GM18519 (cell line): ENCODE measurements at regions not wholly inside any gene's neighbourhood (a gene's known extent, or its start where the extent isn't known, plus 50 kb on each side); places are given as distances from the start of the nearest gene placed in this dataset.

Experiments
- ATAC-seq: cut with Tn5 transposase; IDR thresholded peaks from one replicate; pipeline ENCODE4 v1.9.1; 2021; ENCODE audit warnings: mild to moderate bottlenecking, moderate library complexity; ENCODE audit not compliant: unreplicated experiment, low FRiP score

DNA sequence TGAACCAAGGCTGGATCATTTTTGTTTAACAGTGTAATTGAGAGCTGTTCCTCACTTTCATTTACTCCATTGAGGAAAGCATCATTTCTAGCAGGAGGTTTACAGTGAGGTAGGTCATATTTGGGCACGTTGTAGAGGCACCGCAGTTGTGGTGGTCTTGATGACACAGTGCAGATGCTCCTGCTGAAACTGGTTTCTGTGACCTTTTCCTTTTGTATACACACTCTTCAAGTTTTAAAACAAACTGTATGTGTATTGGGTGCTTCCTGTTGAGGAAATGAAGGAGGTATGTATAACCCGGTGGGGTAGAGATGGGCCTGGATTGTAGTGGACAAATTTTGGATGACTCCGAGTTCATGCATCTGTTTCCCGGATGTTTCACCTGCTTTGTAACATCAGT lies 456.3 kb upstream of the RGS6 start:
- ATAC-seq, result no peak

DNA sequence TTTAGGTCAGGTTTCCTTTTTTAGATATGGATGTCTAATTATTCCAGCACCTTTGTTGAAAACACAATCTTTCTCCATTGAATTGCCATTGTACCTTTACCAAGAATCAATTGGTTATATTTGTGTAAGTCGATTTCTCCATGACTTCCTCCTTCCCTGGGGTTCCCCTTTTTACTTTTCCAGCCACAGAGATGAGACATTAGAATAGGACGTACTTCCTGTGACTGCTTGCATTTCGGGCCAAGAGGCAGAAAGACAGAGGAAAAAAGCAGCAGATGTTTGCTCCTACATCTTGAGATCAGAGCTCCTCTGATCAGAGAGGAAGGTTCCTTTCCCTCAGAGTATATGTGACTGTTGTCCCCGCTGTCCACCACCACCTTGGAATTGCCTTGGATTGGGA lies 453.7 kb upstream of the RGS6 start:
- ATAC-seq, result no peak

DNA sequence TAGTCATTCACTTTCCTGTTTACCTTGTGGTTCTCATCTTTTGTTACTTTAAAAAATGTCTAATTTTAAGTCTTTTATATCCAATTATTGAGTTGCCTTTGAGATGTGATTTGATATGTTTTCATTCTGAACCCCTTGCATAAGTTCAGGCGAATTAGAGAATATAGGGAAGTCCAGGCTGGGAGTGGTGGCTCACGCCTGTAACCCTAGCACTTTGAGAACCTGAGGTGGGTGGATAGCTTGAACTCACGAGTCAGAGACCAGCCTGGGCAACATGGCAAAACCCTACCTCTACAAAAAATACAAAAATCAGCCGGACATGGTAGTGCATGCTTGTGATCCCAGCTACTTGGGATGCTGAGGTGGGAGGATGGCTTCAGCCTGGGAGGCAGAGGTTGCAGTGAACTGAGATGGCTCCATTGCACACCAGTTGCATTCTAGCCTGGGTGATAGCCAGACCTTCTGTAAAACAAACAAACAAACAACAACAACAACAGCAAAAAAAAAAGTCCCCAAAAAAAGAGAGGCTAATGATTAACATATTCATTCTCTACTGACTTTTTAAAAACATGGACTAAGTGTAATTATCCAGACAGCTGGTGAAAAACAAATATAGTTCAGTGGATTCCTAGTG lies 451.1 kb upstream of the RGS6 start:
- no peak for ATAC-seq

DNA sequence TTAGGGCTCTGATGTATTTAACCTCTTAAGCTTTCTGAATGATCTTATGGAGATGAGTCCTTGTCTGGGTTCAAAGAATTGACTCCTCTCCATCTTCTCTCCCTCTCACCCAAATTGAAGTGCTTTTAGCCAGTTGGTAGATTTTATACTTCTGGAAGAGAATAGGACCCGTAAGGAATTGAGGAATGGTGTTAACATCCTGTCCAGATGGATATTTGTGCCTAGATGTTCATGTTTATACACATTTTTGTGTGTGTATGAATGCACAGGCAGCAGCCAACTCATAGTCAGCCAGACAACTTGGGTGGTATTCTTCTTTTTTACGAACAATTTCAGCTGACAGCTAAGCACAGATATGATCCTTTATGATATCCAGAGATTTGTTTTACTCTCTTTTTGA lies 449.6 kb upstream of the RGS6 start:
- no peak for ATAC-seq

DNA sequence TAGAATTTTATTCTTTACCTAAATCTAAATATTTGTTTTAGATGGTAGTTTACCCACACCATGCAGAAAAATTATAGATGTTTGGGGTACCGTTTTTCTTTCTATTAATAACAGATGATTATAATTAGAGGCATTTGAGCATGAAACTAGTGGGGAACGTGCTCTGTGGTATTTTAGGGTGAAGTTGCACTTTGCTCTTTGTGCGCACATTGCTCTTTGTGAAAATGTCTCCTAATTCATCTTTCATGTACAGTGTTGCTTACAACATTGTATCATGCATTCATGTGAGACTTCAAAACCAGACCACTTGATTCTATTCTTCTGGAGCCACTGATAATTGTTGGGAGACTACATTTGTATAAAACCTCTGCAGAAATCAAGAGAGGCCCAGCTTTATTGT lies 449.1 kb upstream of the RGS6 start:
- no peak for ATAC-seq

DNA sequence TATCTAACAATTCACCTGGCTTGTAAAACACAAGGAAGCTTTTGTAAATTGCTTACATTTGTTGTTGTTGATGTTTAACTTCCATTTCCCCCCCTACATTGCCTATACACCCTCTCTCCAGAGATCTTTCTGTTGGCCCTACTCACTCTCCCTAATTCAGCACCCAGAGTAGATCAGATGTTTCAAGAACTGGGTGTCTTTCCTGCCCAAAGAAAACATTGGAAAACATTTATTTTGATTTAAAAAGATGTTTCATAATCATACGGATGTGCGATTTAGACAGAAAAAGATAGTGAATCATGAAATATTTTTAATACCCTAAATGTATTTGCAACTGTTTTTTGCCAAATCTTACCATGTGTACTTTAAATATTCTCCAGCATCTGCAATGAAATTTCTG lies 446.4 kb upstream of the RGS6 start:
- ATAC-seq, result no peak

DNA sequence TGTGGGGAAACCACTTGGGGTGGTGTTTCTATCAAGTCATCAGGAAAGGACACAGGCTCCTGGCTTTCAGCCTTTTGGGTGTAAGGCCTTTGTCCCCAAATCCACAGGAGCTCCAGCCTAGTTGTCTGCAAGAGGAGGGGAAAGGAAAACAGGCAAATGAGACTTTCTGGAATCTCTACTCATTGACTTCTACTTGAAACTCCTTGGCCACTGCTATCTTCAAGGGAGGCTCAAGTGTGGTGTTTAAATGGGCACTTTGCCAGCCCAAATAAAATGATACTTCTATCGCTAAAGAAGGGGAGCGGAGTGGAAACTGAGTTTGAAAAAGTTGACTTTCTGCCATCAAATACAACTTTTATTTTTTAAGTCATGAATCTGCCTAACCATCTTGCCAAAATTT lies 445.9 kb upstream of the RGS6 start:
- ATAC-seq, result no peak

DNA sequence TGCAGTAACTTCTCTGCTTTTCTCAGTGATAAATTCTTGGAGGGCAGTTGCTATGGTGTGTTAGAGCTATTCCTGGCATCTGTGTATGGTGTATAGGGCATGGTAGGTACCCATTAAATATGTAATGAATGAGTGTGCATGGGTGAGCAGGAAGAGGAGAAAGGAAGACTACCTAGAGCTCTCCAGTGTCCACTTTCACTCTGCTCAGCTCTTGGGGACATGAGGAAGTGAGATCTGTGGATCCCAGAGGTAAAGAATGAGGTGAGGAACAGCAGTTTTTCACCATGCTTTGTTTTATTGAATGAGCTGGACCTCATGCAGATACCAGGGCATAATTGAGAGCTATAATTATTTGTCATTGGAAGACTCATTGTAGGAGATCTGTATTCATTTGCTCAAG lies 444.8 kb upstream of the RGS6 start:
- no peak for ATAC-seq

DNA sequence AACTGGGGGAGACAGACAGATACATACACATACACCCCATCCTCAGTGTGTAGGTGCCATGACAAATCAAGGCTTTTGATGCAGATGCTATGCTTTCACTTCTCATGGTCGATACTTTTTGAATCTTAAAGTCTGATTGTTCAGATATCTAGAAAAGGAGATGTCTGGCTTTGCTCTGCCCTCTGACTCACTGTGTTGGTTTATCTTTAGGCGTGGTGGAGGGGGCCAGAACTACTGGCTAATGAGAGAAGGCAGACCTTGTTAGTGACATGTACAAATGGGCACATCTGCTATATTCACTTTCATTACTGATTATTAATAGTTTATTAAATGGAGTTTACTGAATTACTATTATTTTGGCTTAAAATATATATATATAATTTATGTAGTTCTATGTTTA lies 444.3 kb upstream of the RGS6 start:
- ATAC-seq, result no peak

DNA sequence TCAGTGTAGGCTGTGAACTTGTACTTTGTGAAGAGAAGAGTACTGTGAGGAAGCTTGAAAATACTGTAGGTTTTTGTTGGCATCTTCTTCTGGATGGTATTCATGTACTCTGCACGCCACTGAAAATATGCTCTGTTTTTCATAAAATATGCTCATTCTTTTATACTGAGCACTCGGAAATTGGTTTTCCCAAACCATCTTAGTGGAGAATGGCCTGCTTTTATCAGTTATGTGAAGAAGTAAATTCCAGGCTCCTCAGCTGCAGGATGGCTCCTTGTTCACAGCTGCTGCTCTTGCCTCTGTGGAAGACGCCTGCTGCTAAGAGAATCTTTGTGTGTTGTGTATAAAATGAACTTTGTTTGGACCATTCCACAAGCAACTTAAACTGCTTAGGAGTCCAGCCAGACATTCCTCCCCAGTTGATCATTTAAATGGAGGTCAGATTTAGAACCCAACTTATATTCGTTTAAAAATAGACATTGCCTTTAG lies 443.5 kb upstream of the RGS6 start:
- no peak for ATAC-seq

DNA sequence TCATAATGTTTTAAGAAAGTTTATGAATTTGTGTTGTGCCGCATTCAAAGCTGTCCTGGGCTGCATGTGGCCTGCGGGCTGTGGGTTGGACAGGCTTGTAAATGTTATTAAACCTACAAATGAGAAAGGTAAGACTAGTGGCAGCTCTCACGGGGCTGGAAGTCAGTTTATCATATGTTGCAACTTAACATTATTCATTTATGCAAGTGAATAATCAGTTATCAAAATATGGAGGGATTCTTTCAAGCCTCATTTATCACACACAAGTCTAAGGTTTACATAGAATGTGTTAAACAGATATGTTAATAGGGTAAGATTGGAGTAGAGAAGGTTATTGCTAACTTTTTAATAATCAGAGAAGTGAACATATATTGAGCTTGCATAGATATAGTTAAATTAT lies 442.5 kb upstream of the RGS6 start:
- ATAC-seq, result no peak

DNA sequence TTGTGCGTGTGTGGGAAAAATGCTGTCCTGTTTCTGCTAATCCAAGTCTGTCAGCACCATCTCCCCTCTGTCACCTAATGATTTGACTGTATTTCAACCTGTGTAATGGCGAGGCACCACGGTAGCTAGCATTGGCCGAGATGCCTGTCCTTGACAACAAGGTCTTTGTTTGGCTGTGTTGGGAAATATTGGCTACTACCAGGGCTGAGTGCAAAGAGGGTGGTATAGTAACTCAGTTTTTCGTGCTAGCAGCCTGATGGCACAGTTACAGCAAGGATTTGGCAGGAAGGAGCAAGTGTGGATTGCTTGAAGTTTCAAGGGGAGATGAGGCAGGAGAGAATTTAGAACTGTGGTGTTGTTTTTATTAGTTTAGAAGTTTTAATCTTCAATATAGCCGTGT lies 440.3 kb upstream of the RGS6 start:
- no peak for ATAC-seq

DNA sequence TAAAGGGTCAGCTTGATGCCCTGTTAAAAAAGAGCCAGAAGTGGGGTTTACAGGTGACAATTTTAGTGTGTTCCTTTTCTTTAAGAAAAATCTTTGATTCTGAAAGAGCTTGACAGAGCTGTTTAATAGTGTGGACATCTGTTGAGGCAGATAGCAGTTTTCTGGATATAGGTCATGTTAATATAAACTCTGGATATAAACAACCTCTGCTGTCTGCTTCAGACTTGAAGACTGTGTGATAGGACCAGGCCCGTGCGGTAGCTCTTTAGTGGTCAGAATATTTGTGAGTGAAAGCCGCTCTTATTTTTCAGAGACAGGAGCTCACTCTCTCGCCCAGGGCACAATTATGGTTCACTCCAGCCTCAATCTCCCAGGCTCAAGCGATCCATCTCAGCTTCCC lies 439.9 kb upstream of the RGS6 start:
- no peak for ATAC-seq

DNA sequence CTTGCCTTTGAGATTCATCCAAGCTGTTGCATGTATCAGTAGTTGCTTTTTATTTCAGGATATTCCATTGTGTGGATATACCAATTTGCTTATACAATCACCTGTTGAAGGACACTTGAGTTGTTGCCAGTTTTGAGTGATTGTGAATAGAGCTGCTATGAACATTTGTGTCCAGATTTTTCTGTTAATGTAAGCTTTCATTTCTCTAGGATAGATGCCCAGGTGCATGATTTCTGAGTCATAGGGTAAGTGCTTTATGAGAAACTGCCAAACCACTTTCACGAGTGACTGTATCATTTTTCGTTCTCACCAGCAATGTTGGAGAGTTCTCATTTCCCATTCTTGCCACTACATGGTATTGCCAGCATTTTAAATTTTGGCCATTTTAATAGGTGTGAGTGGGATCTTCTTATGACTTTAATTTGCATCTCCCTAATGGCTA lies 434.6 kb upstream of the RGS6 start:
- ATAC-seq, result peak; percentile 74

DNA sequence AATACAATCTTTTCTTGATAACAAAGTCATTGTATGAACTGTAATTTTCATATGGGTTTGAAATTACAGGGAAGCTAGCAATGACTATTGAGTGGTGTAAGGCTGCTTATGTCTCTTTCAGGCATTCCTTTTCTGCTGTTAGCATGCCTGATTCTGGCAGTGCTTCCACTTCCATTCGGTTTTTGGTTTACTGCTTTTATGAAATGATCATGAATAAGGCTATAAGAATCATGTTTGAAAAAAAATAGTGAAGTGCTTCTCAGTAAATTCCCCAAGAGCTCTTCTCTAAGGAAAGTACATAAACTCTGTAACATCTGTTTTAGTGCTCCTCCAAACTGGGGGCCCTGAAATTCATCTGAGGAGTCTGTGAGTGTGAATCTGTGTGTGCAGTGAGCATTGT lies 434.0 kb upstream of the RGS6 start:
- ATAC-seq, result peak; percentile 12

DNA sequence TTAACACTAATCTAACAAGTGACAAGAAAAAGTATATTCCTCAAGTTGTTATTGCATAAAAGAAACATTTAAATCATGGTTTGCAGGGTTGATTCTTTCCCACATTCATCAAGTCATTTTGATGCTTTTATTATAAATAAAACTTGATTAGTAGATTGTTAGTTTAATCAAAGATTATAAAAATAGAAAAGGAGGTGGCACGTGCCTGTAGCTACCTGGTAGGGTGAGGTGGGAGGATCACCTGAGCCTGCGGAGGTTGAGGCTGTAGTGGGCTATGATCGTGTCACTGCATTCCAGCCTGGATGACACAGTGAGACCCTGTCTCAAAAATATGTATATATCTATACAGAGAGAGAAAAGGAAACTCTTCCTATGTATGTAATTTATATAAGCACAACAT lies 433.2 kb upstream of the RGS6 start:
- no peak for ATAC-seq

DNA sequence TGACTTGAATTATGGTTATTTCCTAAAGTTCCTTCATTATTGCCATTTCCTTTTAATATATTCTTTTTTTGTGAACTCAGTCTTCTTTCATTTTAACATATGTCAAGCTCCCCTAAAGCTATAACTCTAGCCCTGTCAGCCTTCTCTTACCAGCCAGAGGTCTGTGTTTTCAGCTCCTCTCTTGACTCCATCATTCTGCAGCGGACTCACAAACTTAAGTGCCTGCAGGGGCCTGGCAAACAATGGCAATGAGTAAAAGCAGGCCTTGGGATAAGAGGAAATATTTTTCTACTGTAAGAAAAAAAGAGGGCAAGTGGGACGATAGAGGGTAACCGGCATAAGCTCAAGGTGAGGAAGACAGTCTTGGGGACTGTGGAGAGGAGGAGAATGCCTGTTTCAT lies 424.5 kb upstream of the RGS6 start:
- ATAC-seq, result no peak

DNA sequence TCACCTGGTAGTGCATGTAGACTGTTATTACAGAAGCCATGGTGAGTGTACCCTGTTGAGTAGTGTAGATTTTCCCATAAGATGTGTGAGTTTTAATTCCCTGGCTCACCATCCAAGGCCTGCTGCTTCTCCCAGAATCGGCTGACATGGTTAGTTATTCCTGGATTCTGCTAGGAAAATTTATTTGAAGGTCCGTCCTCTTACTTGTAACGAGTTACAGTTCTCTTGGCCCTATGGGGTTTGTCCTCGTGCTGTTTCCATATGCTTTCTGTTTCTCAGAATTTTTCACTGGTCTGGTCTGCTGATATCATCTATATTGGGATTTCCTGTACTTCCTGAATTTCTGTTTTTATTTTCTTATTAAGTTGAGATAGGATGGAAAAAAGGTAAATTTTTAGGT lies 423.3 kb upstream of the RGS6 start:
- ATAC-seq, result no peak

DNA sequence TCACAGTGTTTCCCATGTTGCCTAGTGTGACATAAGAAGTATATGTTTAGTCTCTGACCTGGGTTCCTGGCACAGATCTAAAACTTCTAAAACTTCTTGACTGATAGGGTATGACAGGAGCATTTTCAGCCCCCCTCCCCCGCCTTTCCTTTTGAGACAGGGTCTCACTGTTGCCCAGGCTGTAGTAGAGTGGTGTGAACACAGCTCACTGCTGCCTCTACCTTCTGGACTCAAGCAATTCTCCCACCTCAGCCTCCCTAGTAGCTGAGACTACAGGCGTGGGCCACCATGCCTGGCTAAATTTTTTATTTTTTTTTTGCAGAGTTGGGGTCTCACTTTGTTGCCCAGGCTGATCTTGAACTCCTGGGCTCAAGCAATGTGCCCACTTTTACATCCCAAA lies 421.1 kb upstream of the RGS6 start:
- no peak for ATAC-seq

DNA sequence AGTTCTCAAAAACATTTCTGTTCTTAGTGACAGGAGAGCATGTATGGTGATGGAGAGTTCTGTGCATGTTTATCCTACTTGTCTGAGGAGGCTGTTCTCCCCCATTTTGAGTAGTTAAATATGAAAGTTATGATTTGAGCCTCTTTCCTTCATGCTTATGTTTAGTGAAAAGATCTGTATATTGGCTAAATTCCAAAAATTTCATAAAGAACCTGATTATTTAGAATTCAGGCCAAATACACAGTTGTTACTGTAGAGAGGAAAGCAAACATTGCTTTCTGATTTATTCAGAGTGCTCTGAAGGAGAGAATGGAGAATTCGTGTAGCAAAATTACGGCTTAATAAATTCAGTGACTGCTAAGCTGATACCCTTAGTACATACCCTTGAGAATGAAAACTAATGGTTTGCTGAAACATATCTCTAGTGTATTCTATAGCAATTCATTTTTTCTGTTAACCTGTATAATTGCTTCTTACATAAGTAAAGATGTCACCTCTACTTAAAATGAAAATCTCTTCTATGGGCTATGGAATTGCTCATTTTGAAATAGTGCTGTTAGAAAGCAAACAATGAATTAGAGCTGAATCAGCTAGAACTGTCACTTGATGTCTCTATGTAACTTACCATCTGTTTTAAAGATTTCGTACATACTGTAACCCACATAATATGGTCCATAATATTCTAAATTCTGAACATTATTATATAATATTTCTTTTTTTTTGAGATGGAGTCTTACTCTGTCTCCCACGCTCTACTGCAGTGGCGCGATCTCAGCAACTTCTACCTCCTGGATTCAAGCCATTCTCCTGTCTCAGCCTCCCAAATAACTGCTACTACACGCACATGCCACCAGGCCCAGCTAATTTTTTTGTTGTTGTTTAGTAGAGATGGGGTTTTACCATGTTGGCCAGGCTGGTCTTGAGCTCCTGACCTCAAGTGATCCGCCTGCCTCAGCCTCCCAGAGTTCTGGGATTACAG lies 417.0 kb upstream of the RGS6 start:
- ATAC-seq, result no peak

DNA sequence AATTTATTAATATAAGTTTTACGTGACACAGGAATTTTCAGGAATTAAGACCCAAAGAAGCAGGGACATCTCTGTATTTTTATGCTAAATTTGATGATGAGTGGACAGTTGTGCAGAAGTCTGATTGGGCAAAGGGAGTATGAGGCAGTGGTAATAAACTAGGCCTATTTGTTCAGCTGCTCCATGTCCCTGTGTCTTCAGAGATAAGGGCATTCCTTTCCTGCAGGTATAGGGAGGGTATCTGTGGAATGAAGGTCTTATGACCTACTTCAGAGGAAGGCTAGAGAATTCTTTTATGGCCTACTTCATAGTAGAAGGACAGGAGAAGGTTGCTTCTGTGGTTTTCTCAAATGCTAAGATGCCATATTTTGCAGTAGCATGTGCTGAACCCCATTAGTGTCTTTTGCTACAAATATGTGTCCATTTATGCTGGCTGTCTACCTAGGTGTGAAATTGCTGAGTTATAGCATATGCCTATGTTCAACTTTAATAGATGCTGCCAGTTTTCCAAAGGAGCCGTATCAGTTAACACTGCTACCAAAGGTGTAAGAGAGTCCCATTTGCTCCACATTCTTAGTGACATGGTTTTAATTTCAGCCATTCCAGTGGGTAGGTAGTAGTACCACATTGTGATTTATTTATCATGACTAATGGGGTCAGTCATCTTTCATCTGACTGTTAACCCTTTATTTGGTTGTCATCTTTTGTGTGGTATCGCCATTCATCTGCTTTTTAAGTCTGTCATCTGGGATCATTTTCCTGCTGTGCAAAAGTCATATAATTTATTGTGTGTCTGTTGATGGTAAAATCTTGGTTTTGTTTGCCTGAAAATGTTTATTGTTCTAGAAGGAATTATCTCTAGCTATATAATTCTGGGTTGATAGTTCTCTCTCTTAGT lies 410.7 kb upstream of the RGS6 start:
- ATAC-seq, result no peak
